ENCODE measurements at regions not wholly inside any gene's neighbourhood (a gene's known extent, or its start where the extent isn't known, plus 50 kb on each side); places are given as distances from the start of the nearest gene placed in this dataset.

DNA sequence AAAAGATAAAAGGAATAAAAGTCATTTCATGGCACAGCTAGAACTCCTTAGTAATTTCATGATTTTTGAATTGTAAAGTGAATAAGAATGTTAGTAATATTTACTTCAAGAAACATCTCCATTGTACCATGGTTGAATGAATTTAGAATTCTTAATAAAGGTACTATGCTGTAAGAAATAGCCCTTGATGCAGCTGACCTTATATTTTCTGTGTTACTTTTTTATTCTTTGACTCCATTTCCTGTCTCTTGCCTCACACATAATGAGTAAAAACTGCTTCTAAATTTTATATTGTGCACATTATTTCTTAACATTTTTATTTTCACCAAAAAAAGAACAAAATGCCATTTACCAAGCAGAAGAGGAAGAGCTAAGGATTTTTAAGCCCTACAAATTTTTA is 81.9 kb upstream of the PDHA2 start:
- H3K36me3 Mint-ChIP-seq (ENCODE audit: insufficient read depth) = no peaks in the 10 kb centered on the region
- TF ChIP-seq, protein P1, sequence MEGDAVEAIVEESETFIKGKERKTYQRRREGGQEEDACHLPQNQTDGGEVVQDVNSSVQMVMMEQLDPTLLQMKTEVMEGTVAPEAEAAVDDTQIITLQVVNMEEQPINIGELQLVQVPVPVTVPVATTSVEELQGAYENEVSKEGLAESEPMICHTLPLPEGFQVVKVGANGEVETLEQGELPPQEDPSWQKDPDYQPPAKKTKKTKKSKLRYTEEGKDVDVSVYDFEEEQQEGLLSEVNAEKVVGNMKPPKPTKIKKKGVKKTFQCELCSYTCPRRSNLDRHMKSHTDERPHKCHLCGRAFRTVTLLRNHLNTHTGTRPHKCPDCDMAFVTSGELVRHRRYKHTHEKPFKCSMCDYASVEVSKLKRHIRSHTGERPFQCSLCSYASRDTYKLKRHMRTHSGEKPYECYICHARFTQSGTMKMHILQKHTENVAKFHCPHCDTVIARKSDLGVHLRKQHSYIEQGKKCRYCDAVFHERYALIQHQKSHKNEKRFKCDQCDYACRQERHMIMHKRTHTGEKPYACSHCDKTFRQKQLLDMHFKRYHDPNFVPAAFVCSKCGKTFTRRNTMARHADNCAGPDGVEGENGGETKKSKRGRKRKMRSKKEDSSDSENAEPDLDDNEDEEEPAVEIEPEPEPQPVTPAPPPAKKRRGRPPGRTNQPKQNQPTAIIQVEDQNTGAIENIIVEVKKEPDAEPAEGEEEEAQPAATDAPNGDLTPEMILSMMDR (IDR thresholded peaks at IDR 0.05; ENCODE audit: unreplicated experiment) = no peak
- H3K4me1 Mint-ChIP-seq (ENCODE audit: low read depth) = peaks cover 3% of the 10 kb centered on the region
- H3K27ac Mint-ChIP-seq = no peak overlapping the region
- H3K9me3 Mint-ChIP-seq (ENCODE audit: low read depth) = no peaks in the 10 kb centered on the region
- H3K27me3 Mint-ChIP-seq = peaks cover under 1% of the 10 kb centered on the region
- H3K4me3 Mint-ChIP-seq (ENCODE audit: low read depth) = no peak overlapping the region
- no peak for DNase-seq (ENCODE audit: low spot score, unreplicated experiment)

DNA sequence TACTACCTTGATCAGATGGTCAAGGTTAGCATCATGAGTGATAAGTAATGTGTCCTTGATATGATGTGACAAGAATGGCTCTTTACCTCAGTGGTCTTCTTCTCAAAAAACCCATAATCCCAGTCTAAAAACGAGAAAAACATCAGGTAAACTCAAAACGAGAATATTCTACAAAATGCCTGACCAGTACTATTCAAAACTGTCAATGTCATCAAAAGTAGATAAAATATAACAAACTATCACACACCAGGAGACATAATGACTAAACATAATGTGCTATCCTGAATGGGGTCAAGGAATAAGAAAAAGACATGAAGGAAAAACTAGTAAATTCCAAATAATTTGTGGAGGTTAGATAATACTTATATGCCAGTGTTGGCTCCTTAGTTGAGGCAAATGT is 85.2 kb upstream of the PDHA2 start:
- Mint-ChIP-seq H3K36me3 (ENCODE audit: insufficient read depth) (no peaks in the 10 kb centered on the region), H3K9me3 (ENCODE audit: low read depth) (no peaks in the 10 kb centered on the region), H3K27me3 (no peaks in the 10 kb centered on the region), H3K27ac (no peak overlapping the region), H3K4me3 (ENCODE audit: low read depth) (no peak overlapping the region), H3K4me1 (ENCODE audit: low read depth) (no peaks in the 10 kb centered on the region)
- DNase-seq (ENCODE audit: low spot score, unreplicated experiment) = no peak
- TF ChIP-seq, protein P1 (IDR thresholded peaks at IDR 0.05; ENCODE audit: unreplicated experiment) = no peak

DNA sequence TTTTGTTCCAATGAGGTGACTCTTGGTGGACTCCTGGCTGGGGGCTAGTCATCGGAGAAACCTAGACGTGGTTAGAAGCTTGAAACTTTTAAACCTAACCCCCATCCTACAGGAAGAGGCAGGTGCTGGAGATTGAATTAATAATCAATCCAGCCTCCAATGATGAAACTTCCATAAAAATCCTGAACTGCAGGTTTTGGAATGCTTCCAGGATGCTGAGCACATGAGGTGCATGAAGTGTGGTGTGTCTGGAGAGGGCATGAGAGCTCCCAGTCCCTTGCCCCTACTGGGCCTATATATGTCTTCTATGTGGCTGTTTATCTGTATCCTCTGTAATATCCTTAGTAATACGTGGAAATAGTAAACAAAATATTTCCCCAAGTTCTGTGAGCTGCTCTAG is 90.7 kb upstream of the PDHA2 start:
- no peak overlapping the region for H3K4me3 Mint-ChIP-seq (ENCODE audit: low read depth)
- TF ChIP-seq, protein P1 (IDR thresholded peaks at IDR 0.05; ENCODE audit: unreplicated experiment) = no peak
- H3K9me3 Mint-ChIP-seq (ENCODE audit: low read depth) = no peaks in the 10 kb centered on the region
- DNase-seq (ENCODE audit: low spot score, unreplicated experiment) = no peak
- H3K27ac Mint-ChIP-seq = no peak overlapping the region
- no peaks in the 10 kb centered on the region for H3K4me1 Mint-ChIP-seq (ENCODE audit: low read depth)
- H3K36me3 Mint-ChIP-seq (ENCODE audit: insufficient read depth) = no peaks in the 10 kb centered on the region
- H3K27me3 Mint-ChIP-seq = no peaks in the 10 kb centered on the region

DNA sequence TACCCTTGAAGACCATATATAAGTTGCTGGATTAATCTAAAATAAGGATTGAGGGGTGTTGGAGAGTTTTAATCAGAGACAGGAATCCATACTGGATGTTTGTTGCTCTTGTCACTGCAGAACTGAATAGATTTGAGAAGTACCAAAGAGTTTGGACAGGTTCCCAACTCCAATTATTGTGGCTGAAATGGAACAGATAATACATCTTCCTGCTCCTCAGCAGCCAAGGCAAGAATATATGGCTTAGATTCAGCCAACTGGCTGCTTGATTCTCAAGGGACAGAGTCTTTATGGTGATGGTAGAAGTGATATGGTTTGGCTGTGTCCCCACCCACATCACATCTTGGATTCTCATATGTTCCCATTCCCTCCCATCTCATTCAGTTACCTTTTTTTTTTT is 97.0 kb upstream of the PDHA2 start:
- TF ChIP-seq, protein P1 (IDR thresholded peaks at IDR 0.05; ENCODE audit: unreplicated experiment) = no peak
- H3K36me3 Mint-ChIP-seq (ENCODE audit: insufficient read depth) = no peaks in the 10 kb centered on the region
- DNase-seq (ENCODE audit: low spot score, unreplicated experiment) = no peak
- no peaks in the 10 kb centered on the region for H3K4me1 Mint-ChIP-seq (ENCODE audit: low read depth)
- H3K4me3 Mint-ChIP-seq (ENCODE audit: low read depth) = no peak overlapping the region
- H3K27me3 Mint-ChIP-seq = no peaks in the 10 kb centered on the region
- H3K27ac Mint-ChIP-seq = no peak overlapping the region
- peaks cover 7% of the 10 kb centered on the region for H3K9me3 Mint-ChIP-seq (ENCODE audit: low read depth)

DNA sequence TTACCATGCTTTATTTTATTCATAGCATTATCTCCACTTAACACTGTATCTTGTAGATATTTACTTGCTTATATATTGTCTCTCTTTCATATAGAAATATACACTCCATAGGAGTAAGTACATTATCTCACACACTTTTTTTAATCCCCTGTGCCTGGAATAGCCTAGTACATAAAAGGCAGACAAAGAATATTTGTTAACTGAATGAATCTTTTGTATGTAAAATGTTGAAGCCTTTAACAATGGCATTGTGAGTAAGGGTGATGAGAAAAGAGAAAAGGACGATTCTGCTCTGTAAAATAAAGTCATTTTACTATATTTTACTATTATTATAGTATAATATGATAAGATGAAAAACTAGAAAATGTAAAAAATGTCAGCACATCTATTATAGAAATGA is 97.7 kb upstream of the PDHA2 start:
- Mint-ChIP-seq H3K4me1 (ENCODE audit: low read depth) (no peaks in the 10 kb centered on the region), H3K27me3 (no peaks in the 10 kb centered on the region), H3K27ac (no peak overlapping the region), H3K36me3 (ENCODE audit: insufficient read depth) (no peaks in the 10 kb centered on the region), H3K4me3 (ENCODE audit: low read depth) (no peak overlapping the region), H3K9me3 (ENCODE audit: low read depth) (peaks cover 7% of the 10 kb centered on the region)
- TF ChIP-seq, protein P1 (IDR thresholded peaks at IDR 0.05; ENCODE audit: unreplicated experiment) = no peak
- no peak for DNase-seq (ENCODE audit: low spot score, unreplicated experiment)

Data from progenitor cell of endocrine pancreas (in vitro differentiated cells).